Central memory CD8-positive, alpha-beta T cell (primary cell): ENCODE measurements at regions not wholly inside any gene's neighbourhood (a gene's known extent, or its start where the extent isn't known, plus 50 kb on each side); places are given as distances from the start of the nearest gene placed in this dataset.
"Not testable (repeated sequence)": the region's sequence is repeated elsewhere in the genome, so short reads cannot be mapped to it uniquely, and the experiment has no call there.

Experiments used
- ATAC-seq: fragments of 150-1000 bp; cut with Tn5 transposase; replicated peaks from 2 replicates; pipeline ENCODE4 v1.10.0; 2022; ENCODE audit warnings: mild to moderate bottlenecking, moderate FRiP score, moderate number of reproducible peaks; ENCODE audit not compliant: poor library complexity, severe bottlenecking; ENCODE audit errors: extremely low read depth
- DNase-seq, 2 donors: peaks; one replicate each; pipeline ENCODE4 v3.0.0; 2021; ENCODE audit warnings: low spot score in 2 of 2
- H3K27ac Mint-ChIP-seq: one replicate; pipeline ENCODE4 v1.8.0; 2022; ENCODE audit warnings: low read depth, mild to moderate bottlenecking, moderate library complexity, mixed read lengths
- H3K27me3 Mint-ChIP-seq: one replicate; pipeline ENCODE4 v1.8.0; 2022; ENCODE audit warnings: mixed read lengths
- H3K36me3 Mint-ChIP-seq: one replicate; pipeline ENCODE4 v1.8.0; 2022; ENCODE audit warnings: mild to moderate bottlenecking, moderate library complexity, mixed read lengths; ENCODE audit not compliant: insufficient read depth
- H3K4me1 Mint-ChIP-seq: one replicate; pipeline ENCODE4 v1.8.0; 2022; ENCODE audit warnings: mixed read lengths
- H3K4me3 Mint-ChIP-seq: one replicate; pipeline ENCODE4 v1.8.0; 2022; ENCODE audit warnings: mild to moderate bottlenecking, moderate library complexity, mixed read lengths
- H3K9me3 Mint-ChIP-seq: one replicate; pipeline ENCODE4 v1.8.0; 2022; ENCODE audit warnings: mixed read lengths

DNA sequence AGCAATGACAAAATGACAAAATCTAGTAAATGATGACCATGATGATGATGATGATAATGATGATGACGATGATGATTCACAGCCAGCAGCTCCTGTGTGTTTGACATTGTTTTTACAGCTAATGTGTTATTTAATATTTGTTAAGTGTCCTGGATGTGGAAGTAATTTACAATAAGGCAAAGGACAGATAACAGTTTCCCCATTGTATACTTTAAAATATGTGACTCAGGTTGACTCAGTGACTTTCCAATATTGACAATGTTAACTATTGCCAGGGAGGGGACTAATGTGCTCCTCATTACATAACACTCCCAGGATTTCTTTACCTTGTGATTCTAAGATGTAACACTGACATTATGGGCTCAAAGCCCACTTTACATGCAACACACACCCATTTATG, 602.2 kb downstream of the FBXO15 start:
- ATAC-seq, result no peak
- peaks cover 6% of the 10 kb centered on the region for H3K9me3 Mint-ChIP-seq
- H3K4me3 Mint-ChIP-seq, result no peak overlapping the region
- DNase-seq, result no peak
- no peaks in the 10 kb centered on the region for H3K27me3 Mint-ChIP-seq
- H3K4me1 Mint-ChIP-seq, result no peaks in the 10 kb centered on the region
- H3K36me3 Mint-ChIP-seq, result peaks cover 4% of the 10 kb centered on the region
- H3K27ac Mint-ChIP-seq, result no peak overlapping the region

GRCh38 chr18:73544617-73545016, 603.0 kb downstream of the FBXO15 start:
- no peak overlapping the region for H3K4me3 Mint-ChIP-seq
- H3K4me1 Mint-ChIP-seq, result no peaks in the 10 kb centered on the region
- peaks cover 4% of the 10 kb centered on the region for H3K36me3 Mint-ChIP-seq
- ATAC-seq (no peak), DNase-seq (no peak)
- H3K27ac Mint-ChIP-seq, result no peak overlapping the region
- H3K9me3 Mint-ChIP-seq, result peaks cover 6% of the 10 kb centered on the region
- no peaks in the 10 kb centered on the region for H3K27me3 Mint-ChIP-seq

DNA sequence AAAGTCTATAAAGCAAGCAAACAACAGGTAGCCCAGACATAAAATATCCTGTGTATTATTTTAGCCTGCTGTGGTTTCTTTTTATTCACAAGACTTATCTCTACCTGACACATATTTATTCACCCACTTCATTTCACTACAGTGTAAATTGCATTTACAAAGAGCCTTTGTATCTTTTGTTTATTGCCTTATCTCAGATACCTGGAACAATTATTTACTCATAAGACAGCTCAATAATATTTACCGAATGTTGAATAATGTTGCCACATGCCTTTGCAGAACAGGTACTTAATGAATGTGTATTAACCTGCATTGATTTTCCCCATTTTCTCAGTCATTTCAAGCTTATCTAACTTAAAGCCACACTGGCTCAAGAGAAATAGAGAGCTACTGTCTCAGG, 603.6 kb downstream of the FBXO15 start:
- Mint-ChIP-seq H3K27me3 (no peaks in the 10 kb centered on the region), H3K27ac (no peak overlapping the region)

GRCh38 chr18:73535990-73536389, 611.6 kb downstream of the FBXO15 start:
- H3K4me3 Mint-ChIP-seq, result no peak overlapping the region
- H3K9me3 Mint-ChIP-seq, result peaks cover 20% of the 10 kb centered on the region
- H3K4me1 Mint-ChIP-seq, result no peaks in the 10 kb centered on the region
- DNase-seq, result no peak
- no peaks in the 10 kb centered on the region for H3K36me3 Mint-ChIP-seq
- H3K27me3 Mint-ChIP-seq, result no peaks in the 10 kb centered on the region
- no peak for ATAC-seq
- H3K27ac Mint-ChIP-seq, result no peak overlapping the region

More for the DNA sequence above, 603.6 kb downstream of the FBXO15 start:
- DNase-seq, result no peak
- Mint-ChIP-seq H3K9me3 (peaks cover 6% of the 10 kb centered on the region), H3K4me1 (no peaks in the 10 kb centered on the region), H3K4me3 (no peak overlapping the region), H3K36me3 (peaks cover 4% of the 10 kb centered on the region)
- no peak for ATAC-seq

GRCh38 chr18:73535189-73535588, 612.4 kb downstream of the FBXO15 start:
- DNase-seq (no peak), ATAC-seq (no peak)
- no peak overlapping the region for H3K4me3 Mint-ChIP-seq
- no peaks in the 10 kb centered on the region for H3K4me1 Mint-ChIP-seq
- H3K27ac Mint-ChIP-seq, result no peak overlapping the region
- H3K27me3 Mint-ChIP-seq, result no peaks in the 10 kb centered on the region
- H3K9me3 Mint-ChIP-seq, result peaks cover 28% of the 10 kb centered on the region
- H3K36me3 Mint-ChIP-seq, result no peaks in the 10 kb centered on the region

GRCh38 chr18:73531601-73532000, 616.0 kb downstream of the FBXO15 start:
- Mint-ChIP-seq H3K4me3 (no peak overlapping the region), H3K4me1 (no peaks in the 10 kb centered on the region), H3K36me3 (no peaks in the 10 kb centered on the region), H3K27me3 (no peaks in the 10 kb centered on the region), H3K27ac (no peak overlapping the region), H3K9me3 (peaks cover 50% of the 10 kb centered on the region)
- DNase-seq (no peak), ATAC-seq (no peak)

GRCh38 chr18:73528066-73528465, 619.6 kb downstream of the FBXO15 start:
- Mint-ChIP-seq H3K4me3 (no peak overlapping the region), H3K9me3 (peaks cover 43% of the 10 kb centered on the region), H3K36me3 (no peaks in the 10 kb centered on the region), H3K27me3 (no peaks in the 10 kb centered on the region), H3K4me1 (no peaks in the 10 kb centered on the region), H3K27ac (no peak overlapping the region)
- no peak for ATAC-seq
- DNase-seq, result no peak

DNA sequence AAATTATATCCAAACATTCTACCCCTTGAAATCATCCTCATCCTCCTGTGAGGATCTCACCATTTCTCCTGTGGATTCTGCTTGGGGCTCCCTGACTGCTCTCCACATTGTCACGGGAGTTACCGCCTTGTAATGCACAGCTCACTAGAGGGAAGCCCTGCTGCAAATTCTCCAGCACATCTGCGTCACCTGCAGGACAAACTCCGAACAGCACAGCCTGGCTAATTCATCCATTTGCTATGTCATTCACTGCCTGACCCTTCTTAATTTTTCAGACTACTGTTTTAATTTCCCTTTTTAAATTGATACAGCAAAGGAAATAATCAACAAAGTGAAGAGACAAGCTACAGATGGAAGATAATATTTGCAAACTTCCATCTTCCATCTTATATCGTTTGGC, 627.4 kb downstream of the FBXO15 start:
- no peaks in the 10 kb centered on the region for H3K36me3 Mint-ChIP-seq
- H3K4me3 Mint-ChIP-seq, result no peak overlapping the region
- ATAC-seq (no peak), DNase-seq (no peak)
- no peaks in the 10 kb centered on the region for H3K27me3 Mint-ChIP-seq
- H3K4me1 Mint-ChIP-seq, result no peaks in the 10 kb centered on the region
- no peak overlapping the region for H3K27ac Mint-ChIP-seq
- H3K9me3 Mint-ChIP-seq, result peaks cover 28% of the 10 kb centered on the region

- not testable (repeated sequence) for H3K4me1 Mint-ChIP-seq, ATAC-seq, H3K27ac Mint-ChIP-seq, H3K36me3 Mint-ChIP-seq, H3K4me3 Mint-ChIP-seq, H3K27me3 Mint-ChIP-seq, DNase-seq
- H3K9me3 Mint-ChIP-seq, result peaks cover 28% of the 10 kb centered on the region
Observed at GRCh38 chr18:73516056-73516455, 631.6 kb downstream of the FBXO15 start.

- no peaks in the 10 kb centered on the region for H3K4me1 Mint-ChIP-seq
- H3K27ac Mint-ChIP-seq, result no peak overlapping the region
- H3K9me3 Mint-ChIP-seq, result peaks cover 24% of the 10 kb centered on the region
- no peak for DNase-seq
- ATAC-seq, result no peak
- no peaks in the 10 kb centered on the region for H3K36me3 Mint-ChIP-seq
- H3K4me3 Mint-ChIP-seq, result no peak overlapping the region
- H3K27me3 Mint-ChIP-seq, result no peaks in the 10 kb centered on the region
Observed at GRCh38 chr18:73514449-73514848, 633.2 kb downstream of the FBXO15 start.

GRCh38 chr18:73511771-73512503, 635.7 kb downstream of the FBXO15 start:
- H3K27me3 Mint-ChIP-seq, result no peaks in the 10 kb centered on the region
- no peak overlapping the region for H3K27ac Mint-ChIP-seq
- DNase-seq (no peak), ATAC-seq (no peak)
- no peaks in the 10 kb centered on the region for H3K36me3 Mint-ChIP-seq
- no peak overlapping the region for H3K4me3 Mint-ChIP-seq
- H3K9me3 Mint-ChIP-seq, result peaks cover 22% of the 10 kb centered on the region
- no peaks in the 10 kb centered on the region for H3K4me1 Mint-ChIP-seq

DNA sequence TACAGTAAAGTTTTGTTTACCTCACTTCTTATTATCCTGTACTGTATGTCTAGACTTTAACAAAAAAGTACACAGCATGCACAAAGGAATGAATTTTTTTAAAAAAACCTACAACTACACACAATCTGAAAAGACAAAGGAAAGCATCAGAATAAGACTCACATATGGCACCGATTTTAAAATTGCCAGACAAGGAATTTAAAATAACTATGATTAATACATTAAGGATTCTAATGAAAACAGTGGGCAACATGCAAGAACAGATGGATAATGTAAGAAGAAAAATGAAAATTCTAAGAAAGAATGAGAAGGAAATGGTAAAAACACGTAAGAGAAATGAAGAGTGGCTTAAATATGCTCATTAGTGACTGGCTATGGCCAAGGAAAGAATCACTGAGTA, 638.2 kb downstream of the FBXO15 start:
- Mint-ChIP-seq H3K9me3 (peaks cover 12% of the 10 kb centered on the region), H3K27me3 (no peaks in the 10 kb centered on the region), H3K4me1 (no peaks in the 10 kb centered on the region), H3K4me3 (no peak overlapping the region), H3K27ac (no peak overlapping the region), H3K36me3 (no peaks in the 10 kb centered on the region)
- DNase-seq, result no peak
- no peak for ATAC-seq

DNA sequence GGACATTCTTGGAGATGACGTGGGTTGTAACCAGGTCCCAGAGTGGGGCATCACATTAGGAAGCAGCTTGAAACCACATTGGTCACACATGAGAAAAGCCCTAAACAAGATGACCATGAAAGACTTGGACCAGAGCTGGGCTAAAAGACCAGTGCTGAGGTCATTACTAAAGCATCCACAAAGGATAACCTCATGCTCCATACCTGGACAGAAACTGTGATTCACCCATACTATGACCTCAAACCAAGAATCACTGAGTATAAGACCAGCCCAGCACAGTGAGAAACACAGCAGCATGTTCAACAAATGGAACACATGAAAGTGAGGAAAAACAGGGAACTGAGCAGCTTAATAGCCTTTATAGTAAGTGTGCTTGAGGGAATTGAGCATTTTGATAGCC, 635.5 kb upstream of the NETO1 start:
- Mint-ChIP-seq H3K27me3 (no peaks in the 10 kb centered on the region), H3K9me3 (peaks cover 6% of the 10 kb centered on the region), H3K4me3 (no peak overlapping the region)

More for the DNA sequence above, 635.5 kb upstream of the NETO1 start:
- no peak overlapping the region for H3K27ac Mint-ChIP-seq
- ATAC-seq, result no peak
- no peaks in the 10 kb centered on the region for H3K4me1 Mint-ChIP-seq
- no peaks in the 10 kb centered on the region for H3K36me3 Mint-ChIP-seq
- DNase-seq, result no peak
